Activated naive CD4-positive, alpha-beta T cell treated with anti-CD3 and anti-CD28 coated beads, Interleukin-2, amount 50 U/mL, for 24 hours (primary cell): ENCODE measurements at regions not wholly inside any gene's neighbourhood (a gene's known extent, or its start where the extent isn't known, plus 50 kb on each side); places are given as distances from the start of the nearest gene placed in this dataset.

ENCODE experiments used
- H3K27ac Mint-ChIP-seq: one replicate; pipeline ENCODE4 v1.8.0; 2021; ENCODE audit warnings: mild to moderate bottlenecking, mixed read lengths
- H3K27me3 Mint-ChIP-seq: one replicate; pipeline ENCODE4 v1.8.0; 2021; ENCODE audit warnings: mixed read lengths
- H3K36me3 Mint-ChIP-seq: one replicate; pipeline ENCODE4 v1.8.0; 2021; ENCODE audit warnings: mixed read lengths
- H3K4me1 Mint-ChIP-seq: one replicate; pipeline ENCODE4 v1.8.0; 2021; ENCODE audit warnings: mixed read lengths
- H3K4me3 Mint-ChIP-seq: one replicate; pipeline ENCODE4 v1.8.0; 2021; ENCODE audit warnings: mild to moderate bottlenecking, mixed read lengths
- H3K9me3 Mint-ChIP-seq: one replicate; pipeline ENCODE4 v1.8.0; 2021; ENCODE audit warnings: mixed read lengths

DNA sequence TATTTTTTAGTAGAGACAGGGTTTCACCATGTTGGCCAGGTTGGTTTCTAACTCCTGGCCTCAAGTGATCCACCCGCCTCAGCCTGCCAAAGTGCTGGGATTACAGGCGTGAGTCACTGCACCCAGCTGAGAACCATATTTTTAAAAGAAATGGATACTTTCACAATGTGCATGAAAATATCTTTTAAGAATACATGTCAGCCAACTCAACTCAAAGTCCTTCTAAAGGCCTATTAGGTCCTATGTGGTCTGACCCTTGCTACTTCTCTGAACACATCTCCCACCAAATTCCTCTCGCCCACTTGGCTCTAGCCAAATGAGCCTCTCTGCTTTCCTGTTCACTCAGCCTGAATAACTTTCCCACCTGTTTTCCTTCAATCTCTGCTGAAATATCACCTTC, 119.6 kb downstream of the MTX2 start:
- H3K27ac Mint-ChIP-seq: no peak overlapping the region
- H3K4me1 Mint-ChIP-seq: no peaks in the 10 kb centered on the region
- no peaks in the 10 kb centered on the region for H3K9me3 Mint-ChIP-seq
- H3K4me3 Mint-ChIP-seq: no peak overlapping the region
- peaks cover 38% of the 10 kb centered on the region for H3K27me3 Mint-ChIP-seq
- H3K36me3 Mint-ChIP-seq: no peaks in the 10 kb centered on the region

DNA sequence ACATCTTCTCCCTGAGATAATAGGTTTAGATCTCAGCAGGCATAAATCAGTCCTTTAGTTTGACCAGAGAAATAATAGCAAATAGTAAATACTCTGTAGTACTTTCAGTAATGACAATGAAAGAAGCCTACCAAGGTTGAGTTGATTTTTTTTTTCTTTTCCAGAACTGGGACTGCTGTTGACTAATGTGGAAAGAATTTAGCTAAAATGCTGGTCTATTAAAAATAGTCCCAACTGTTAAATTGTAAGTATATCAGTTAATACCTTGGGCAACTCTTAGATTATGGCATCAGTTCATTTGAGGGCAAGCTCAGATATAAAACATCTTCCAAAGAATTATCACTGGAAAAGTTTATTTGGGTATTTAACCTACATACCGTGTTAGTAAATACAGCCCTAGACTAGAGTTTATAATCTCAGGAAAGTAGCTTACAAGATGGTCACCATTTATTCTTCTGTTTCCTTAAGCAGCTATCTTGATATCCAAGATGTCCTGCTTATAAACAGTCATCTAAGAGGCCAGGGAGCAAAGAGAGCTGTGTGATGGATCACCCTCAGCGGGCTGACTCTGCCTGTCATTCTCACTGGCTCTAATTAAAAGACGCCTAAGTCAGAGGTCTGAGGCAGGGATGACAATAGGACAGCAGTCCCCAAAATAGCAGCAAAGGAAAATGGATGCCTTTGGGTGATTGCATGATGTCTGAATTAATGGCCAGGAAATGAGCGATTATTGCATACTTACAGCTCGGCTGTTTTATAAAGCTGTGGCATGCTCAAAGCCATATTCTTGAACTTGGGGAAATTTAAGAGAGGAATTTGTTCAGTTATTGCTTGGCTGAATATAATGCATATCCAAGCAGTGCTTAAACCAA, 121.3 kb downstream of the MTX2 start:
- Mint-ChIP-seq H3K36me3 (no peaks in the 10 kb centered on the region), H3K27ac (no peak overlapping the region), H3K9me3 (no peaks in the 10 kb centered on the region), H3K4me1 (no peaks in the 10 kb centered on the region), H3K27me3 (peaks cover 39% of the 10 kb centered on the region), H3K4me3 (no peak overlapping the region)

DNA sequence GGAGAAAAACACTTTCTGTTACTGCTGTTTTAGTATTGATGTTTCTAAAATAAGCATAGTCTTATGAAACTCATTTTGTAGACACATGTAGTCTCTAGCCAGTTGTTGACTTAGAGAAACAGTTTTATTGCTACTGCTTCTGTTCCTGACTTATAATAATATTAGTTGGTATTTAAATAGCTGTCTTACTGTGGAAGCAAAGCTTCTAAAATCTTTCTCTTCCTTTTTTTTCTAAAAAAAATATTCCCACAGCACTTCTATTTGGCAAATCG, 121.8 kb downstream of the MTX2 start:
- H3K4me1 Mint-ChIP-seq: no peaks in the 10 kb centered on the region

DNA sequence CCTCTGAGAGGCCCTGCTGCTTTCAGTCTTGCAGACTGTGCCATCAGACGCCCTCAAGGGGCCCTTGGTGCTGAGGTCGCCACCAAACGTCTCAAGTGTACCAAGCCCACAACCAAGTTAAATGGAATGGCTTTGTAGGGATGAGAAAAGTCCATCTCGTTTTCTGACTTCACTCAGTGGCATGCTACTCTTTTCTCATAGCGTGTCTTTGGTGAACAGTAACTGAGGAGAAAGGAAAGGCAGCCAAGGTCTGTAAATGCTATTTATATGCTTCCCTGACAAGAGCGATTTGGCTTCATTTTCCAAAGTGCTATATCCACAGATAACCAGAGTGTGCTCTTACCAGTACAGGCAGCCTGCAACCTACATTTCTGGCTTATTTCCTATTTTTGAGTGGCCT, 123.0 kb downstream of the MTX2 start:
- Mint-ChIP-seq H3K4me3 (no peak overlapping the region), H3K27ac (no peak overlapping the region), H3K36me3 (no peaks in the 10 kb centered on the region), H3K4me1 (no peaks in the 10 kb centered on the region), H3K9me3 (no peaks in the 10 kb centered on the region), H3K27me3 (peaks cover 41% of the 10 kb centered on the region)

More for the DNA sequence above, 121.8 kb downstream of the MTX2 start:
- Mint-ChIP-seq H3K9me3 (no peaks in the 10 kb centered on the region), H3K36me3 (no peaks in the 10 kb centered on the region), H3K27ac (no peak overlapping the region), H3K27me3 (peaks cover 42% of the 10 kb centered on the region), H3K4me3 (no peak overlapping the region)

DNA sequence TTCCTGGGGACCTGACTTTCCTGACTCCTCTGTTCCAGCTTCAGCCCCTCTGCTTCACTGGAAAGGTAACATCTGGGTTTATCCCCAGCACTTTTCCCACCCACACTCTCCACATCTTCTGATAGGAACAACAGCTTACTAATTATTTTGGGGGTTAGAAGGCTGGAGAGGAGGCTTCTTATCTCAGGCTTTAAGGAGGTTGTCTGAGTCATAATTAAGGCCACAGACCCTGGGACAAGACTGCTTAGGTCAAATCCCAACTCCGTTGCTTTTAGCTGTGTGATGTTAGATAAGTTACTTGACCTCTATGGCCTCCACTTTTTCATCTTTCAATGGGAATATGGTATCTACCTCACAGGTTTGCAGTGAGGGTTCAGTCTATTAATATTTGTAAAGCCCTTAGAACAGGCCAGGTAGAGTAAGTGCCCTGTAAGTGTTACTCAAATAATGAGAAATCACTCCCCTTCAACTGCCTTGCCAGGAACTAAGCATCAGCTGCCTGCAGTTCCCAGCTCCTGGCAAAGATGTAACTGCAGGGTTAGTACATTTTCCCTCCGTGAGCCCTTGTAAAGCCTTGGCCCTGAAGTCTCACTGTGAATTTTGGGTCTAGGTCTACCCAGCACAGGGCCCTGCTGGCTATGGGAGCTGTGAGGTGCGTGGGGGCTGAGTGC, 123.6 kb downstream of the MTX2 start:
- peaks cover 35% of the 10 kb centered on the region for H3K27me3 Mint-ChIP-seq
- H3K36me3 Mint-ChIP-seq: no peaks in the 10 kb centered on the region
- H3K27ac Mint-ChIP-seq: no peak overlapping the region
- H3K4me3 Mint-ChIP-seq: no peak overlapping the region
- no peaks in the 10 kb centered on the region for H3K4me1 Mint-ChIP-seq
- no peaks in the 10 kb centered on the region for H3K9me3 Mint-ChIP-seq

DNA sequence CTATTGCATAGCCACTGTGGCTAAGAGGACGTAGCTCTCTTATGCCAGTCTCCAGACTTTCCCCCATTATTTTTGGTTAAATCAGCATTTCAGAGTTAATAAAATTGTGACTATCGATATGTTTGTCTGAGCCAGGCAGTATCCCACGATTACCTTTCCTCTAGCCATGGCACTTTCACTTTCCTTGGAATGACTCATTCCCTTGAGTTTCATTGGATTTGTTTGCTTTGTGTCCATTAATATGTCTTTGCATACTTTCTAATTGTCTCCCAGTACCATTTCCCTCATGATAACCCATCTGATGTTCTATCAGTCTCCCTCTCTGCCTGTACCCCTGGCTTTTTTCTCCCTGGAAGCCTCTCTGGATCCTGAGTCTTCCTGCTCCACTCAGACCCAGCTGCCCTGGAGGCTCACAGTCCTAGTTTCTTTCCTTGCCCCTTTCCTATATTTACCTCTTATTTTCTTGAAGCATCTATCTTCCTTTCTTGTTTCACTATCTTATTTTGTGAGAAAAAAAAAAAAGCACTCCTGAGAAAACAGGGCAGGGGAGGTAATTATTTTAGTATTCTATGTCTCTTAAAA, 126.1 kb downstream of the MTX2 start:
- Mint-ChIP-seq H3K27ac (no peak overlapping the region), H3K27me3 (peaks cover 29% of the 10 kb centered on the region), H3K4me3 (no peak overlapping the region), H3K9me3 (no peaks in the 10 kb centered on the region), H3K36me3 (no peaks in the 10 kb centered on the region), H3K4me1 (no peaks in the 10 kb centered on the region)

DNA sequence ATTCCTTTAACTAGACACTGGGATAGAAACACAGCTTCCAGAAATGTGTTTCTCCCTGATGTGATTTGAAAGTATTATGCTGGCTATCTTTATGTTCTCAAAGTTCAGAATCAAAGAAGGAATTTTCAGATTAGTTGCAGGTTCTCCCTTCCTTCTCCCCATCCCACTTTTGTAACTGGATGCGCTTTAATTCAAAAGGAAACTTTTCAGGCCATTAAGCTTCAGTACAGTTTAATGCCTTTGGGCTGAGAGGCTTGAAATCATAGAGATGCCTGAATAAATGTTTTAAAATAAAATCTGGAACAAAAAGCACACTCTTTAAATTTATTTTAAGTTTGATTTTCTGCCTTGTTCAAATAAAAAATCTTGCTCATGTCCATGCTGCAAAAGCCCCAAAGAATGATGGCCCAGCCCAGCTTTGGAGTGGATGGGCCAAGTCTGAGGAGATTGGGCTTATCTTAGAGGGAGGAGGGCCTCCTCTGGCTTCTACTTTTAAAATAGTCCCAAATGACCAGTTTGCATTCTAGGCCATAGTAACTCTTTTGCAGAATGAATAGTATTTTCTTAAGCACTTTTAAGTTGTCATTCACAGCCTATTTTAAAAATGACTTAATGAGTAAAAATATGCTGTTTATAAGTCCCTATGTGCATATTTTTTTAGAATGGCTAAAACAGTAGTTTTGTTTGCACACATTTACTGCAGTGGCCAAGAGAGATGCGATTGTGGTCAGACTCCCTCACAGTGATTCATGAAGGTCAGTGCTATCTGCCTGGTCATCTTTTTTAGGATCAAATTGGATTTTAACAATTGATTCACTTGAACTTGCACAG, 129.2 kb downstream of the MTX2 start:
- Mint-ChIP-seq H3K27ac (no peak overlapping the region), H3K27me3 (peaks cover 22% of the 10 kb centered on the region), H3K36me3 (no peaks in the 10 kb centered on the region), H3K9me3 (no peaks in the 10 kb centered on the region), H3K4me3 (no peak overlapping the region), H3K4me1 (no peaks in the 10 kb centered on the region)

DNA sequence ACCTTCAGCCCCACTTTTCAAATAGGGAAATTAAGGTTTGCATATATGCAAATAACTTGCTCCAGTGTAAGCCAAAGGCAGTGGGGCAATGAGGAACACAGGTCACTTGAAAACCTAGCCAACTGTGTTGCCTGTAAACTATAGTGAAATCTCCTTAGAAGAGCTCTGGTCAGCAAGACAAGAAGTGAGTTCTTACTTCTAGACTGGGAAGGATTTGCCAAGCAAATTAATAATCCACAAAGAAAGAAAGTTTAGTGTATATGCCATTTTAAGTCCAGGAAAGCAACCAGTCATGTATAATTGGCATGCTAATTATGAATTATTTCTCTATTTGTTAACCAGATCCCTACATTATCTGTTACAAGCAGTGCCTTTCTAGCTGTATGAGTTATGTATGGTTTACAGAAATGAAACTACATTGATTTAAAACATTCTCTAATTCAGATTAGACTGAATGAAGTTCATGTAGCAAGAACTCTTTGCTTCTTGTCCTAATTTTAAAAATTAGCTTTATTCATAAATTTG, 129.9 kb downstream of the MTX2 start:
- Mint-ChIP-seq H3K27ac (no peak overlapping the region), H3K9me3 (no peaks in the 10 kb centered on the region), H3K4me3 (no peak overlapping the region), H3K36me3 (no peaks in the 10 kb centered on the region), H3K4me1 (no peaks in the 10 kb centered on the region), H3K27me3 (peaks cover 19% of the 10 kb centered on the region)

DNA sequence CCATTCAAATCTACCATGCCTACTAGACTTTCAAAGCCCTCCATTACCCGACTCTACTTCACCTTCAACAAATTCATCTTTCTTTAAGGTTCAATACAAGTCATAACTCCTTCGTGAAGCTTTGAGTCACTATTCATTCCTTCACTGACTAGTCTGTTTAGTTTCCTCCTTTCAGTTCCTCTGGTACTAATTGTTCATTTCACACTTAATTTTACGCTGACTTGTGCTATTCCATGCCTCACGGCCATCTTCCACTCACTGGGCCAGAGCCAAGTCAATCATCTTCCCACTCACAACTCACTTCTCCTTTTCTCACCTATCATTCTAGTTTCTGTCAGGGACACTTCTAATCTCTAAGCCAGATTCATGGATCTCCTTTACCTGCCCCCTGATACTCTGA, 136.2 kb downstream of the MTX2 start:
- no peak overlapping the region for H3K27ac Mint-ChIP-seq
- H3K4me1 Mint-ChIP-seq: no peaks in the 10 kb centered on the region
- no peaks in the 10 kb centered on the region for H3K9me3 Mint-ChIP-seq
- no peaks in the 10 kb centered on the region for H3K36me3 Mint-ChIP-seq
- no peak overlapping the region for H3K4me3 Mint-ChIP-seq
- H3K27me3 Mint-ChIP-seq: peaks cover 10% of the 10 kb centered on the region

DNA sequence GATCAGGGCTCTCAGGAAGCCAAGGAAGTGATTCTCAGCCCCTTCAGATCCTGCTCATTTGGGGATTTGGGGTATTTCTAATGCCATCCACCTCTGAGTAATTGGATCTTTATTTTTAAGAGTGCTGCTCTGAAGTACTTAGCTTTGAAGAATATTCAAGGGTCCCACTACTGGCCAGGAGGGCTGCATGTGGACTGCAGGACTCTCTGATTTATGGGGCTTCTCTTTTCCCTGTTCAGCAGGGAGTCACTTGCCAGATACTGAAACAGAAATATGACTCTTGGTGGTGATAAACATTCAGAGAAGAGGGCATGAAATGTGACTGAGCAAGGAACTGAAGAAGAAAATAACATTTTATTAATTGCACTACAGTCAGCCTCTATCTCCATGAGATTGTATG, 138.5 kb downstream of the MTX2 start:
- Mint-ChIP-seq H3K4me3 (no peak overlapping the region), H3K36me3 (no peaks in the 10 kb centered on the region), H3K9me3 (no peaks in the 10 kb centered on the region), H3K27me3 (peaks cover 12% of the 10 kb centered on the region), H3K4me1 (no peaks in the 10 kb centered on the region), H3K27ac (no peak overlapping the region)

DNA sequence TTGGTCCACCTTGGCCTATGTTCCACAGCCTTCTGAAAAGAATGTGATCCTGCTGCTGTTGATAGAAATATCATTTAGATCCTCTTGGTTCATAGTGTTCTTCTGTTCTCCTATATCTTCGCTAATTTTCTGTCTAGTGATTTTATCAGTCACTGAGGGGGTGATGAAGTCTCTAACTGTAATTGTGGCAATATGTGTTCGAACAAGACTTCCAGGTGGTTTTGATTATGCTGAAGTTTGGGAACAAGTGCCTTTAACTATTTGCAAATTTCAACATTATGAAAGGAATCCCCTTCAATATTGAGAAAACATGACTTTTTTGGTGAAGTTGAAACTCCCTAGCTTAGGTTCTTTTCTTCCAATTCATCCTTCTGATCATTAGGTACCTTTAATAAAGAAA, 140.4 kb downstream of the MTX2 start:
- H3K36me3 Mint-ChIP-seq: no peaks in the 10 kb centered on the region
- H3K9me3 Mint-ChIP-seq: no peaks in the 10 kb centered on the region
- H3K27me3 Mint-ChIP-seq: peaks cover 16% of the 10 kb centered on the region
- no peaks in the 10 kb centered on the region for H3K4me1 Mint-ChIP-seq
- H3K4me3 Mint-ChIP-seq: no peak overlapping the region
- no peak overlapping the region for H3K27ac Mint-ChIP-seq

DNA sequence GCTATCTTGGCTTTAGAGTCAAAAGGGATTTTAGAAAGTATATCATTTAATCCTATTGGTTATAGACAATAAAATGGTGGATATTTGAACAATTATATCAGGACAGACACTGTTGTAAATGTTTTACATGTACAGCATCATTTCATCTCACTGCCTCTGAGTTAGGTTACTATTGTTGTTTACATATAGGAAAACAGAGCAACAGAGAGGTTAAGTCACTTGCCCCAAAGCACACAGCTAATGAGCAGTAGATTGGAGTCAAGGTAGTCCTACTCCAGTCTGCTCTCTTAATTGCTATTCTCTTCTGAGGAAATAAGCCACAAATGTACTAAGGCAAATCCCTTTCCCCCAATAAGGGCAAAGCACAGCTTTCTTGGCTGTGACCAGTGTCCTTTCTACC, 142.9 kb downstream of the MTX2 start:
- Mint-ChIP-seq H3K4me3 (no peak overlapping the region), H3K27me3 (peaks cover 23% of the 10 kb centered on the region), H3K9me3 (no peaks in the 10 kb centered on the region), H3K4me1 (no peaks in the 10 kb centered on the region), H3K36me3 (no peaks in the 10 kb centered on the region), H3K27ac (no peak overlapping the region)

DNA sequence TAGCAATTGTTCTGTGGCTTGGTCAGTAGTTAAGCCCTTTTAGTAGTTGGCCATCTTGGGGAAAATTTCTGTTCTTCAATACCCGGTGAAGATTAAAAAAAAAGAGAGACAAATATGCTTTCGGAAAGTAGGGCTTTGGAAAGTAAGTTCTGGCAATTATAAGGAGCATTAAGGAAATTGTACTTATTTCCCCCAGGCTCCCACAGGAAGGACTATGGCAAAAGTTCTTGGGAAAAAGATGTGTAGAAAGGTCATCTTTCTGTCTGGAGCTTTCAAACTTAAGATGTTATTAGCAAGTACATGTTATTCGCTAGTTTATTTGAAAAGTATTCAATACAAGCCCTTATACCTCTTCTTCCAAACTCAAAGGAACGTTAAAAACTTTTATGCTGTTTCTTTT, 144.5 kb downstream of the MTX2 start:
- Mint-ChIP-seq H3K9me3 (no peaks in the 10 kb centered on the region), H3K4me3 (no peak overlapping the region), H3K36me3 (no peaks in the 10 kb centered on the region), H3K27ac (no peak overlapping the region), H3K27me3 (peaks cover 22% of the 10 kb centered on the region), H3K4me1 (no peaks in the 10 kb centered on the region)

DNA sequence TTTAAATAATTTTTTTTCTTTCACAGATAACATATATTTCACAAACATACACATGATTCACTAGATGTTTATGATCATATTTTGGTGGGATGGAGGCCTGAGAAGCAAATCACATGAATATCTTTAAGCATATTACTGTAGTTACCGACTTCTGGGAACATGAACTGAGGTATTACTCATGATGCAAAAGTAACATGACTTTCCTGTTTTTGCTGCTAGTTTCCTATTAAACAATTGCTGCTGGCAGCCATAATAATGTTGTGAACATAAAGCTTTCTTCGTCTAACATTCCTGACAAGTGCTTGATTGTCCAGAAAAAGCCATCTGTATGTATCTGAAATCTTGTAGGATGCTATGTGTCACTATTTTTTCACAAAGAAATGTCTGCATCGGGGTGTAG, 145.4 kb downstream of the MTX2 start:
- H3K4me1 Mint-ChIP-seq: no peaks in the 10 kb centered on the region
- no peaks in the 10 kb centered on the region for H3K9me3 Mint-ChIP-seq
- H3K27me3 Mint-ChIP-seq: peaks cover 21% of the 10 kb centered on the region
- H3K27ac Mint-ChIP-seq: no peak overlapping the region
- H3K36me3 Mint-ChIP-seq: no peaks in the 10 kb centered on the region
- no peak overlapping the region for H3K4me3 Mint-ChIP-seq

DNA sequence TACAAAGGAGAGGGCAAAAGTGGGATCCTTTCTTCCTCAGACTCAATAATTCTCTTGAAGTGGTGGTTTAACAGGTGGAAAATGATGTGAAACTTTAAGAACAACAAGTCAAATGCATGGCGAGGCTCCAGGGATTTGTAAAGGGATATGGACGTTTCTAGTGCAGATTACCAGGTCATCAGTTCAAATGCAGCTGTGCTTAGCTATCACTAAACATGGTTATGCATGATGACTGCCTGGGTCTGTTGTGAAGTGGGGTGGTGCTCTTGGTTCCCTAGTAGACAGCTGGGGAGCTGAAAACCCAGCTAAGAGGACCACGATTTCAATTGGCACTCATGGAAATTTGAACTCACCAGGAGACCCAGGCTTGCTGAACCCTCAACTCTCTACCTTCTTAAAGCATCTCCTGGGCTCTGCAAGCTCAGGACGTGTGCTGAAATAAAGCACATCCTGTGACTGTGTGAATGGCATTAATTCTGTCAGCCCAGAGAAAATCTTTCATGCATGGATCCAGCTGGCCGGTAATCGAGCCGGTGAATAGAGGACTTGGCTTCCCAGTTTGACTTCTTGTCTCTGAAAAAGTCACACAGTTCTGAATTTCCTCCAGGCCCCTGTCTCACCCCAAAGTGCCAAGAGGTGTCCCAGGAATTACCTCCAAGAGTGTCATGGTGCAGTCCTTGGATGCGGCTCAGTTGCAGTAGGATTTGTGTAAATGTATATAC, 146.1 kb downstream of the MTX2 start:
- no peak overlapping the region for H3K27ac Mint-ChIP-seq
- H3K27me3 Mint-ChIP-seq: peaks cover 17% of the 10 kb centered on the region
- H3K4me1 Mint-ChIP-seq: no peaks in the 10 kb centered on the region
- no peaks in the 10 kb centered on the region for H3K36me3 Mint-ChIP-seq
- no peak overlapping the region for H3K4me3 Mint-ChIP-seq
- no peaks in the 10 kb centered on the region for H3K9me3 Mint-ChIP-seq
